GM18858 (cell line): ENCODE measurements at regions not wholly inside any gene's neighbourhood (a gene's known extent, or its start where the extent isn't known, plus 50 kb on each side); places are given as distances from the start of the nearest gene placed in this dataset.
"Not testable (repeated sequence)": the region's sequence is repeated elsewhere in the genome, so short reads cannot be mapped to it uniquely, and the experiment has no call there.

Experiments
- ATAC-seq: cut with Tn5 transposase; IDR thresholded peaks from one replicate; pipeline ENCODE4 v1.9.1; 2021; ENCODE audit not compliant: unreplicated experiment

- no peak for ATAC-seq
Observed at GRCh38 chr3:165716592-165716991, 120.6 kb downstream of the BCHE start.

- no peak for ATAC-seq
Observed at GRCh38 chr3:165713479-165713878, 123.7 kb downstream of the BCHE start.

- no peak for ATAC-seq
Observed at GRCh38 chr3:165712382-165712781, 124.8 kb downstream of the BCHE start.

GRCh38 chr3:165697910-165698309, 139.3 kb downstream of the BCHE start:
- ATAC-seq: no peak

- ATAC-seq: no peak
Observed at GRCh38 chr3:165696496-165696895, 140.7 kb downstream of the BCHE start.

GRCh38 chr3:165683947-165684346, 153.3 kb downstream of the BCHE start:
- no peak for ATAC-seq

GRCh38 chr3:165682734-165683133, 154.5 kb downstream of the BCHE start:
- no peak for ATAC-seq

- no peak for ATAC-seq
Observed at GRCh38 chr3:165669967-165670366, 167.3 kb downstream of the BCHE start.

- no peak for ATAC-seq
Observed at GRCh38 chr3:165669504-165669903, 167.7 kb downstream of the BCHE start.

- no peak for ATAC-seq
Observed at GRCh38 chr3:165667676-165668075, 169.5 kb downstream of the BCHE start.

- ATAC-seq: no peak
Observed at GRCh38 chr3:165658027-165658426, 179.2 kb downstream of the BCHE start.

- ATAC-seq: no peak
Observed at GRCh38 chr3:165653130-165653778, 184.0 kb downstream of the BCHE start.

- not testable (repeated sequence) for ATAC-seq
Observed at GRCh38 chr3:165649282-165649681, 187.9 kb downstream of the BCHE start.

GRCh38 chr3:165645191-165645590, 192.0 kb downstream of the BCHE start:
- no peak for ATAC-seq

GRCh38 chr3:165644331-165644730, 192.9 kb downstream of the BCHE start:
- ATAC-seq: no peak

- ATAC-seq: no peak
Observed at GRCh38 chr3:165643425-165643824, 193.8 kb downstream of the BCHE start.

- ATAC-seq: no peak
Observed at GRCh38 chr3:165642761-165643420, 194.3 kb downstream of the BCHE start.

GRCh38 chr3:165641569-165642310, 195.5 kb downstream of the BCHE start:
- ATAC-seq: no peak

- ATAC-seq: no peak
Observed at GRCh38 chr3:165640970-165641369, 196.3 kb downstream of the BCHE start.

- no peak for ATAC-seq
Observed at GRCh38 chr3:165640031-165640430, 197.2 kb downstream of the BCHE start.

GRCh38 chr3:165638034-165638433, 199.2 kb downstream of the BCHE start:
- no peak for ATAC-seq

GRCh38 chr3:165636684-165637015, 200.6 kb downstream of the BCHE start:
- no peak for ATAC-seq
